DND-41 (cell line): ENCODE measurements at regions not wholly inside any gene's neighbourhood (a gene's known extent, or its start where the extent isn't known, plus 50 kb on each side); places are given as distances from the start of the nearest gene placed in this dataset.

Experiments
- EZH2 ChIP-seq: IDR thresholded peaks from 3 replicates; pipeline ENCODE4 v1.6.1; 2012; ENCODE audit warnings: borderline replicate concordance, low read depth, mild to moderate bottlenecking, moderate library complexity, low read length, inconsistent platforms; ENCODE audit not compliant: severe bottlenecking
- TF ChIP-seq, protein P1 (sequence below): IDR thresholded peaks from 2 replicates; pipeline ENCODE4 v1.5.1; 2012; ENCODE audit warnings: borderline replicate concordance, low read length, moderate library complexity, mild to moderate bottlenecking; ENCODE audit not compliant: poor library complexity, severe bottlenecking; ENCODE audit errors: extremely low read depth

DNA sequence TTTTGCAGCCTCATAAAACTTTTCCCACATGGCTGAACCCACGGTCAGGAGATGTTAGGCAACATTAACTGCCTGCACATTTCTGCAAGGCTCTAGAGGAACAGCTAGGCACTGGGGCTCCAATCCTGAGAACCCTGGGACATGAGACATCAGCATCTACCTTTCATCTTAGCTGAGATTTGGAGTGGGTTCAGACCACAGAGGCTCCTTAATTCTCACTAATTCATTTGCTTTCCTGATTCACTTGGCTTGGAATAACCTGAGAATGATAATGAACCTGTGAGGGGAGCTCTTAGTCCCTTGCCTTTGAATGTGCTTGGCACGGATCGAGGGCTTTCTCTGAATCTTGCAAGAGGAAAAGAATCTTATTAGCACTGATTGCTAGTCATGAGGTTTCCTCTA lies 266.2 kb downstream of the FIGN start:
- TF ChIP-seq, protein P1, sequence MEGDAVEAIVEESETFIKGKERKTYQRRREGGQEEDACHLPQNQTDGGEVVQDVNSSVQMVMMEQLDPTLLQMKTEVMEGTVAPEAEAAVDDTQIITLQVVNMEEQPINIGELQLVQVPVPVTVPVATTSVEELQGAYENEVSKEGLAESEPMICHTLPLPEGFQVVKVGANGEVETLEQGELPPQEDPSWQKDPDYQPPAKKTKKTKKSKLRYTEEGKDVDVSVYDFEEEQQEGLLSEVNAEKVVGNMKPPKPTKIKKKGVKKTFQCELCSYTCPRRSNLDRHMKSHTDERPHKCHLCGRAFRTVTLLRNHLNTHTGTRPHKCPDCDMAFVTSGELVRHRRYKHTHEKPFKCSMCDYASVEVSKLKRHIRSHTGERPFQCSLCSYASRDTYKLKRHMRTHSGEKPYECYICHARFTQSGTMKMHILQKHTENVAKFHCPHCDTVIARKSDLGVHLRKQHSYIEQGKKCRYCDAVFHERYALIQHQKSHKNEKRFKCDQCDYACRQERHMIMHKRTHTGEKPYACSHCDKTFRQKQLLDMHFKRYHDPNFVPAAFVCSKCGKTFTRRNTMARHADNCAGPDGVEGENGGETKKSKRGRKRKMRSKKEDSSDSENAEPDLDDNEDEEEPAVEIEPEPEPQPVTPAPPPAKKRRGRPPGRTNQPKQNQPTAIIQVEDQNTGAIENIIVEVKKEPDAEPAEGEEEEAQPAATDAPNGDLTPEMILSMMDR: no peak
- TF ChIP-seq EZH2: no peak
